Hematopoietic multipotent progenitor cell treated with erythropoietin and hydrocortisone succinate and interleukin-3 and kit ligand, for 17 days (in vitro differentiated cells): ENCODE measurements at regions not wholly inside any gene's neighbourhood (a gene's known extent, or its start where the extent isn't known, plus 50 kb on each side); places are given as distances from the start of the nearest gene placed in this dataset.
"Not testable (repeated sequence)": the region's sequence is repeated elsewhere in the genome, so short reads cannot be mapped to it uniquely, and the experiment has no call there.

Source experiments
- DNase-seq: peaks from one replicate; pipeline ENCODE4 v3.0.0-alpha.2; 2015; ENCODE audit warnings: low spot score

GRCh38 chr12:89880690-89881350 is 172.2 kb upstream of the ATP2B1 start:
- no peak for DNase-seq

GRCh38 chr12:89879766-89880165 is 171.1 kb upstream of the ATP2B1 start:
- DNase-seq = no peak

DNA sequence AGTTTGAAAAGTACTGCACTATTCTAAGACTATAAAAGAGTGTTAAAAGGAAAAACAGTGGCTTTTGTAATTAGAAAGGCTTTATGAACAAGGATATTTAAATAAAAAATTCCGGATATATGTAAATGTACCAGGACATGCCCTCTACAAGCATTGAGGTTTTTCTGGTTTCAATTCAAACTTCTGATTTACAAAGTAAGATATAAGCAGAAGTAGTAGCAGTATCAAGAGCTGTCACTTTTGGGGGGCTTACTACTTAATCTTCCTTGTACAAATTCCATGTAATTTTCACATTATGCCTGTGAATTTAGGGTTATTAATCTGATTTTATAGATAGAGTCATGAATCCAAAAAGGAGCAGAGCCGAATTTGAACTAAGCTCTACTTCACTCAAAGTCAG is 170.3 kb upstream of the ATP2B1 start:
- DNase-seq = no peak

DNA sequence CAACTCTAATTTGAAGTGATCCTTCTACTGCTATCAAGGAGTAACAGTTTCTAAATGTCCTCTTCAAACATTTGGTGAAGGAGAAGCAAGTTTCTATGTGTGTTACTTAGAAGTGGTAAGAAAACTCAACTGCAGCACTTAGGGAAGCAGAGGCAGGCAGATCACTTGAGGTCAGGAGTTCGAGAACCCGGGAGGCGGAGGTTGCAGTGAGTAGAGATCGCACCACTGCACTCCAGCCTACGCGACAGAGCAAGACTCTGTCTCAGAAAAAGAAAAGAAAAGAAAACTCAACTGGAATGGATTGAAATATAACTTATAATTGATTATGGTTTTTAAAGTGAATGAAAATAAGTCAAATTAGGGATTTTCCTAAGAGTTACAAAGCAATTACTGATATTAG is 169.7 kb upstream of the ATP2B1 start:
- no peak for DNase-seq

DNA sequence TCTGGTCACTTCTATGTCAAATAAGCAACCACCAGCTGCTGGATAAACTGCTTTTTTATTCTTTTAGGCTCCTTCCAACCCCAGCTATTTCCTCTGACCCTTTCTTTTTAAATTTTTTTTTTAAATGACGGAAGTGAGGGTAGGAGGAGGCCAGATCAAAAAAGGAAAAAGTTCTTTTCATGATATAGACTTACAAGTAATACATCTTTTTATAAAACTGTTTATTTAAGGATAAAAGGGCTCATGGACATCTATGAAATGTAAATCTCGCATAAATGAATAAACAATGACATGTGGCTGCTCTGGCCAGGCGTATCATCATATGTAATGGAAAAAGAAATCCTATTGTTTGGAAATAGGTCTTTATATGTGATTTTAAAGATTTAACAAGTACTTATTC is 169.0 kb upstream of the ATP2B1 start:
- DNase-seq = no peak

DNA sequence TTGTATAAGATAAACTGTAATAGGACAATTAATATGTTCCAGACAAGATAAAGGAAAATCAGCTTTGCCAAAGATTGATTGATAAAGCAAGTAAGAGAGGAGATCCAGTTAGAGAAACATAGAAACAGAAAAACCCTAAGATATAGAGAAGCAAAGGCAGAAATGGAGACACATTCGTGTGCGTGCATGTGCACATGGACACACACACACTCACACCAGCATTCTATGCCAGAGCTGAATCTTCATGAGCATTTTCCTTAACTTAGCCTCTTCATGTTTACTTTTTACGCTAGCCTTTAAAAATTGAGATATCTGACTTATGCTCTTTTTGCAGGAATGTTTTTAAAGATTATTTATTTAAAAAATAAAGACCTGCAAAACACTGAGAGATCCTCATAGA is 168.5 kb upstream of the ATP2B1 start:
- DNase-seq = no peak

GRCh38 chr12:89875809-89876208 is 167.2 kb upstream of the ATP2B1 start:
- DNase-seq = peak; percentile 10

DNA sequence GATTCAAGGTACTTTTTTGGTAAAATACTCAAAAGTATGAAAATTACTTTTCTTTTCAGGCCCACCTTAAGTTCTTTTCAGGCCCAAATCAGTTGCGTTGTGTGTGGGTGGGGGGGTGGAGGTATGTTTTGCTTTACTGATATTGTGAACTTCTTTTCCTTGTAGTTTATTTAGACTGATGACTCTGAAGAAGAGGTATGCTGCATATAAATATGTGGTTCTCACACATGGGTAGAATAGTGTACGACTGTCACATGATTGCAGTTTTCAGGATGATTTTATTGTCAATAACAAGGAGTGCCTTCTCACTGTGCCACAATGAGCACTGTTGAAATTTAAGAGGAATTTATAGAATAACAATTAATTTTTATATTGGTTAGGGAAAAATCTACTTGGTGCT is 166.6 kb upstream of the ATP2B1 start:
- DNase-seq = no peak

DNA sequence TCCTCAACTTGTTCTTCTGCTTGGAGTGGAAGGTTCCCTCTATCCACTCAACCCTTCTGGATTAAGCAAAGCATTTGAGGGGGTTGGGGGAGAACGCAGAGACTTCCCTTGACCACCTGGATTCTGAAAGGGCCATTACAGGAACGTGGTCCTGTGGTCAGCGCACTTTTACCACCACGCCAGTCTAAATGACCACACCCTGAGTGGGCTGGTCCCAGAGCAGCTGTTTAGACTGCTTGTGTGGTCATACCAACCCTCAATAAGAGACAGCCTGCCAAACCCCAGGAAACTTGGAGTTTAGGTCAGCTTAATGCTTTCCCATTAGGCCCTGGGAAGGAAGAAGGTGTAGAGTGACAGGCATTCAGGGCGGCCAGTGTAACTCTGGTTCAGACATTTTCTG is 165.5 kb upstream of the ATP2B1 start:
- DNase-seq = no peak

GRCh38 chr12:89873745-89874144 is 165.1 kb upstream of the ATP2B1 start:
- no peak for DNase-seq

- no peak for DNase-seq
Measured at GRCh38 chr12:89872922-89873630, 164.4 kb upstream of the ATP2B1 start.

GRCh38 chr12:89870413-89871184 is 162.0 kb upstream of the ATP2B1 start:
- no peak for DNase-seq

DNA sequence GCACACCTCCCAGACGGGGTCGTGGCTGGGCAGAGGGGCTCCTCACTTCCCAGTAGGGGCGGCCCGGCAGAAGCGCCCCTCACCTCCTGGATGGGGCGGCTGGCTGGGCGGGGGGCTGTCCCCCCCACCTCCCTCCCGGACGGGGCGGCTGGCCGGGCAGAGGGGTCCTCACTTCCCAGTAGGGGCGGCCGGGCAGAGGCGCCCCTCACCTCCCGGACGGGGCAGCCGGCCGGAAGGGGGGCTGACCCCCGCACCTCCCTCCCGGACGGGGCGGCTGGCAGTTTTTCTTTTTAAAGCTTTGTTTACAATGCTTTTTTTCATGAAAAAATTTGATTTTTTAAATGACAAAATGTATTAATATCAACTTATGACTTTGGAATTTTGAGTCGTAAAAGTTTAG is 159.0 kb upstream of the ATP2B1 start:
- not testable (repeated sequence) for DNase-seq

- no peak for DNase-seq
Measured at GRCh38 chr12:89864411-89864810, 155.8 kb upstream of the ATP2B1 start.

GRCh38 chr12:89863968-89864367 is 155.3 kb upstream of the ATP2B1 start:
- DNase-seq = no peak

- no peak for DNase-seq
Measured at GRCh38 chr12:89863493-89863938, 154.9 kb upstream of the ATP2B1 start.

DNA sequence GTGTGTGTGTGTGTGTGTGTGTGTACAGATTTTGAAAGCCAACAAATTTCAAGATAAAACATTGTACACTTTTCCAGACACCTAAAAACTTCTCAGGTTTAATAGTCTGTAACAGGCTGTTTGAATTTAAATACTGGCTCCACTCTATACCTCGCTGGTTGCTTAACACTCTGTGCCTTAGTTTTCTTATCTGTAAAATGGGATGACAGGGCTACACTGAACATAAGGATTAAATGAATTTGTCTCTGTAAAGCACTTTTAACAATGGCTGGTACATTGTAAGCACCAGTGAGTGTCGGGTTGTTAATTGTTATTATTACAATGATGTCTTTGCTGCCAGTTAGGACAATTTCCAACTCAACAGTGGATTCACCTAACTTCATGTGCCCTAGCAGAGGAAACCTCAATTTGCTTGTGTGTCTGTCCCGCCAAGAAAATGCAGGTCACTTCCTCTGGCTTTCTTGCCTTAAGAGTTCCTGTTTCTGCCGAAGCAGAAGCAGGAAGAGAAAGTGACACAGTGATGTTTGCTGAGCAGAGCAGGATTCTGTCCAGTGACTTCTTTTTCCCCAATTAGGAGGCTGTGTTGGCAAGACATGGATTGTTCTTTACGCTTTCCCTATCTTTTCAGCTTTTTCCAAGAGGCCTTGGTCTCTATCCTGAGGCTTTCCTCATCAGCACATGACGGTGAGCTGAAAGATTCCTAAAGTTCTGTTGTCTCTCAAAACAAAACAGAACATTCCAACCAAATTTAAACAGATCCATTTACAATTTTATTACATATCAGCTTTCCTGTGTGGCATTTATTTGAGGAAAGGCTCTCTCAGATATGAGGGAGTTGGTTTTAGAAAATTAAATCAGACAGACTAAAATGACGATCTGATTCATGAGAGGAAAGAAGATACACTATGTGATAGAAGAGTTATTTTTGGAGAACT is 154.1 kb upstream of the ATP2B1 start:
- DNase-seq = no peak

- DNase-seq = no peak
Measured at GRCh38 chr12:89861086-89861485, 152.4 kb upstream of the ATP2B1 start.

DNA sequence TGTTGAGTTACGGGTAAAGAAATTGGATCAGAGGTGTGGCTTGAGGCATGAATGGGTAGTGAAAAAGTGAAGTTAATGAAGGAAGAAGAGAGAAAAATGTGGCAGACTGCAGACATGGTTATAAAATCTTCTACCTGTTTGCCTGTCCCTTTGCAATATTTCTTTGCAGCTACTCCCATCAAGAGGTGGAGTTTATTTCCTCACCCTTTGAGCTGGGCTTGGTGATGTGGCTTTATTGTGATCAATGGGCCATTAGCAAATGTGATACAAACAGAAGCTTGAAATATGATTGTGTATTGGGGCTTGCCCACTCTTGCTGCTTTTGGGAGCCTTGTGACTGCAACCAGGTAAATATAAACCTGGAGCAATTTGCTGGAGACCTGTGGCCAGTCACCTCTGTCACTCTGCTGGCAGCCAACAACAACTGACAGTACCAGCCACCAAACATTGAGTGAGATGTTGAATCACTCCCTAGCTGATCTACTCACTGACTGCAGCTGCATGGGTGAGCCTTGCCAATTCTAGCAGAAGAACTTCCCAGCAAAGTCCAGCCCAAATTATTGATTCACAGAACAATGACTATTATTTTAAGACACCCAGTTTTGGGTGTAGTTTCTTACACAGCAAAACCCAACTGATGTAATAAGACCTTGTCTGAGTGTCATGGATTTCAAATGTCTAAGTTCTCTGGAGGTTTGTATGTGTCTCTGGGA is 151.0 kb upstream of the ATP2B1 start:
- no peak for DNase-seq

DNA sequence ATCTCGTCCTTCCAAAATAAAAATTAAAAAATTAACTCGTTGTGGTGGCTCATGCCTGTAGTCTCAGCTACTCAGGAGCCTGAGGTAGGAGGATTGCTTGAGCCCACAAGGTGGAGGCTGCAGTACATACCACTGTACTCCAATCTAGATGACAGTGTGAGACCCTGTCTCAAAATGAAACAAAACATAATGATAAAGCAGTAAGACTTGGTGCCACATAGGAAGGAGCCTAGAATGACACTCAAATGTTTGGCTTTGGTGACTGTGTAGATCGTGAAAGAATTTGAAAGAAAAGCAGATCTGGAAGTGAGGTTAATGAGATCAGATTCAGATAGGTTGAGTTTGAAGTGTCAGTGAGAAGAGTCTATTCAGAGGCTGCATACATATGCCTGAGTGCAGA is 150.1 kb upstream of the ATP2B1 start:
- DNase-seq = no peak

DNA sequence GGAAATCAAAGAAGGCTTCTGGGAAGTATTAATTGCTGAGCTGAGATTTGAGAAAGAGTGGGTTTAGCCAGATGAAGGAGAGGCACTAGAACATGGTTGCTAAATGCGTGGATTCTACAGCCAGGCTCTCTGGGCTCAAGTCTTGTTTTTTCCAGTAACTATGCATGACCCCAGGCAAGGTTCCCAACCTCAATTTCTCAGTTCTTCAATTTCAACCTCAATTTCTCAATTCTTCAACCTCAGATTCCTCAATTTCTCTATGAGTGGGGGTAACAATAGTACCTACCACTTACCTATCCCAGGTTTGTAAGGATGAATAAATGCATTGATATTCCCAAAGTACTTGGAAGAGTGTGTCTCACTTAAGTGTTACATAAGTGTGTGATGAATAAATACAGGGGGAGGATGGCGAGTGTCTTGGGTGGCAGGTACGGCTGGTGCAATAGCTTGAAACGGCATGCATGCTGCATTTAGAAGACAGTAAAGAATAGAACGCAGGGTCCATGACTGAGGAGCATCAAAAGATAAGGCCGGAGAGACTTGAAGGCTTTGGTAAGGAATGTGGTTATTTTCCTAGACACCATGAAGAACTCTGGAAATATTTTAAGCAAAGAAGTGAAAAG is 149.1 kb upstream of the ATP2B1 start:
- DNase-seq = no peak
